ENCODE measurements at regions not wholly inside any gene's neighbourhood (a gene's known extent, or its start where the extent isn't known, plus 50 kb on each side); places are given as distances from the start of the nearest gene placed in this dataset.
A peak's percentile ranks its signal among the peaks of the same experiment; 100 is the strongest.

- DNase-seq (ENCODE audit: low read depth) = no peak
- H3K4me3 ChIP-seq (ENCODE audit: low read depth, low read length) = no peak overlapping the region
Measured at GRCh38 chr12:92619026-92619425, 83.8 kb upstream of the PLEKHG7 start.

GRCh38 chr12:92615703-92616102 is 87.1 kb upstream of the PLEKHG7 start:
- H3K4me3 ChIP-seq (ENCODE audit: low read depth, low read length) = no peak overlapping the region
- no peak for DNase-seq (ENCODE audit: low read depth)

GRCh38 chr12:92615086-92615485 is 87.7 kb upstream of the PLEKHG7 start:
- no peak for DNase-seq (ENCODE audit: low read depth)
- H3K4me3 ChIP-seq (ENCODE audit: low read depth, low read length) = no peak overlapping the region

- DNase-seq (ENCODE audit: low read depth) = no peak
- H3K4me3 ChIP-seq (ENCODE audit: low read depth, low read length) = no peak overlapping the region
Measured at GRCh38 chr12:92614502-92614901, 88.3 kb upstream of the PLEKHG7 start.

- DNase-seq (ENCODE audit: low read depth) = no peak
Measured at GRCh38 chr12:92614001-92614400, 88.8 kb upstream of the PLEKHG7 start.

GRCh38 chr12:92612611-92613010 is 90.2 kb upstream of the PLEKHG7 start:
- DNase-seq (ENCODE audit: low read depth) = no peak
- H3K4me3 ChIP-seq (ENCODE audit: low read depth, low read length) = no peak overlapping the region

More at GRCh38 chr12:92614001-92614400, 88.8 kb upstream of the PLEKHG7 start:
- no peak overlapping the region for H3K4me3 ChIP-seq (ENCODE audit: low read depth, low read length)

GRCh38 chr12:92608151-92609091 is 94.4 kb upstream of the PLEKHG7 start:
- no peak overlapping the region for H3K4me3 ChIP-seq (ENCODE audit: low read depth, low read length)
- DNase-seq (ENCODE audit: low read depth) = no peak

- no peak for DNase-seq (ENCODE audit: low read depth)
- no peak overlapping the region for H3K4me3 ChIP-seq (ENCODE audit: low read depth, low read length)
Measured at GRCh38 chr12:92606956-92607355, 95.8 kb upstream of the PLEKHG7 start.

- DNase-seq (ENCODE audit: low read depth) = no peak
- no peak overlapping the region for H3K4me3 ChIP-seq (ENCODE audit: low read depth, low read length)
Measured at GRCh38 chr12:92605621-92606170, 97.1 kb upstream of the PLEKHG7 start.

- no peak overlapping the region for H3K4me3 ChIP-seq (ENCODE audit: low read depth, low read length)
- DNase-seq (ENCODE audit: low read depth) = no peak
Measured at GRCh38 chr12:92604786-92605185, 98.0 kb upstream of the PLEKHG7 start.

GRCh38 chr12:92603741-92604432 is 98.9 kb upstream of the PLEKHG7 start:
- no peak overlapping the region for H3K4me3 ChIP-seq (ENCODE audit: low read depth, low read length)
- DNase-seq (ENCODE audit: low read depth) = peak; percentile 53

- no peak overlapping the region for H3K4me3 ChIP-seq (ENCODE audit: low read depth, low read length)
- no peak for DNase-seq (ENCODE audit: low read depth)
Measured at GRCh38 chr12:92602930-92603623, 99.7 kb upstream of the PLEKHG7 start.

- no peak overlapping the region for H3K4me3 ChIP-seq (ENCODE audit: low read depth, low read length)
- peak; percentile 95 for DNase-seq (ENCODE audit: low read depth)
Measured at GRCh38 chr12:92602476-92602875, 100.3 kb upstream of the PLEKHG7 start.

- H3K4me3 ChIP-seq (ENCODE audit: low read depth, low read length) = no peak overlapping the region
- no peak for DNase-seq (ENCODE audit: low read depth)
Measured at GRCh38 chr12:92601680-92602079, 101.1 kb upstream of the PLEKHG7 start.

- no peak overlapping the region for H3K4me3 ChIP-seq (ENCODE audit: low read depth, low read length)
- DNase-seq (ENCODE audit: low read depth) = no peak
Measured at GRCh38 chr12:92601176-92601575, 101.6 kb upstream of the PLEKHG7 start.

GRCh38 chr12:92600052-92600451 is 102.7 kb upstream of the PLEKHG7 start:
- DNase-seq (ENCODE audit: low read depth) = no peak
- H3K4me3 ChIP-seq (ENCODE audit: low read depth, low read length) = no peak overlapping the region

GRCh38 chr12:92597997-92598396 is 104.8 kb upstream of the PLEKHG7 start:
- no peak overlapping the region for H3K4me3 ChIP-seq (ENCODE audit: low read depth, low read length)
- peak; percentile 54 for DNase-seq (ENCODE audit: low read depth)

GRCh38 chr12:92597118-92597517 is 105.7 kb upstream of the PLEKHG7 start:
- no peak overlapping the region for H3K4me3 ChIP-seq (ENCODE audit: low read depth, low read length)
- no peak for DNase-seq (ENCODE audit: low read depth)

GRCh38 chr12:92596383-92596782 is 106.4 kb upstream of the PLEKHG7 start:
- DNase-seq (ENCODE audit: low read depth) = peak; percentile 64
- H3K4me3 ChIP-seq (ENCODE audit: low read depth, low read length) = no peak overlapping the region

- no peak for DNase-seq (ENCODE audit: low read depth)
- no peak overlapping the region for H3K4me3 ChIP-seq (ENCODE audit: low read depth, low read length)
Measured at GRCh38 chr12:92595663-92596062, 107.1 kb upstream of the PLEKHG7 start.
